ENCODE measurements at regions not wholly inside any gene's neighbourhood (a gene's known extent, or its start where the extent isn't known, plus 50 kb on each side); places are given as distances from the start of the nearest gene placed in this dataset.

DNA sequence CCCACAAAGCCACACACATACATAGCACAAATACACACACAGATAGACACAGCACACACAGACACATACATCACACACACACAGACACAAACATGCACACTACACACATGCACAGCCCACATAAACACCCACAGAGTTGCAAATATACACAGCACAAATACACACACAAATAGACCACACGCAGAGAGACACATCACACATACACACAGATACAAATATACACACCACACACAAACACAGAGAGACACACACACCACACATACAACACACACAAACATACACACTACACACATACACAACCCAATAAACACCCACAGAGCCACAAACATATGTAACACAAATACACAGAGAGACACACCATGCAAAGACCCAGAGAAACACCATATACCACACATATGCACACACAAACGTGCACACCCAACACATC, 154.9 kb downstream of the GLUL start:
- TF ChIP-seq POLR2A (IDR thresholded peaks at IDR 0.05) (no peak), POLR2AphosphoS5 (IDR thresholded peaks at IDR 0.05) (no peak)
- TF ChIP-seq, protein P1, sequence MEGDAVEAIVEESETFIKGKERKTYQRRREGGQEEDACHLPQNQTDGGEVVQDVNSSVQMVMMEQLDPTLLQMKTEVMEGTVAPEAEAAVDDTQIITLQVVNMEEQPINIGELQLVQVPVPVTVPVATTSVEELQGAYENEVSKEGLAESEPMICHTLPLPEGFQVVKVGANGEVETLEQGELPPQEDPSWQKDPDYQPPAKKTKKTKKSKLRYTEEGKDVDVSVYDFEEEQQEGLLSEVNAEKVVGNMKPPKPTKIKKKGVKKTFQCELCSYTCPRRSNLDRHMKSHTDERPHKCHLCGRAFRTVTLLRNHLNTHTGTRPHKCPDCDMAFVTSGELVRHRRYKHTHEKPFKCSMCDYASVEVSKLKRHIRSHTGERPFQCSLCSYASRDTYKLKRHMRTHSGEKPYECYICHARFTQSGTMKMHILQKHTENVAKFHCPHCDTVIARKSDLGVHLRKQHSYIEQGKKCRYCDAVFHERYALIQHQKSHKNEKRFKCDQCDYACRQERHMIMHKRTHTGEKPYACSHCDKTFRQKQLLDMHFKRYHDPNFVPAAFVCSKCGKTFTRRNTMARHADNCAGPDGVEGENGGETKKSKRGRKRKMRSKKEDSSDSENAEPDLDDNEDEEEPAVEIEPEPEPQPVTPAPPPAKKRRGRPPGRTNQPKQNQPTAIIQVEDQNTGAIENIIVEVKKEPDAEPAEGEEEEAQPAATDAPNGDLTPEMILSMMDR (IDR thresholded peaks at IDR 0.05) = no peak
